Neural progenitor cell (in vitro differentiated cells): ENCODE measurements at regions not wholly inside any gene's neighbourhood (a gene's known extent, or its start where the extent isn't known, plus 50 kb on each side); places are given as distances from the start of the nearest gene placed in this dataset.

ENCODE experiments used
- DNase-seq: peaks from one replicate; pipeline ENCODE4 v3.0.0-alpha.2; 2016; ENCODE audit warnings: low spot score
- H2AFZ ChIP-seq: fragments of 200-600 bp; sonication (generic); replicated peaks from 2 replicates; pipeline ENCODE4 v1.6.1; 2016; ENCODE audit warnings: antibody characterized with exemption
- H3F3A ChIP-seq: fragments of 200-600 bp; sonication (generic); 2 replicates; pipeline ENCODE4 v1.6.1; 2016; ENCODE audit warnings: antibody characterized with exemption, low read depth
- H3K27ac ChIP-seq: fragments of 200-600 bp; sonication (generic); 2 replicates; pipeline ENCODE4 v1.5.1; 2016; ENCODE audit warnings: mild to moderate bottlenecking
- H3K27me3 ChIP-seq: fragments of 200-600 bp; sonication (generic); 2 replicates; pipeline ENCODE4 v1.6.1; 2016; ENCODE audit warnings: mild to moderate bottlenecking, moderate library complexity
- H3K36me3 ChIP-seq: fragments of 200-600 bp; sonication (generic); 2 replicates; pipeline ENCODE4 v1.5.1; 2016
- H3K4me1 ChIP-seq: fragments of 200-600 bp; sonication (generic); 2 replicates; pipeline ENCODE4 v1.6.1; 2016; ENCODE audit warnings: mixed run types
- H3K4me2 ChIP-seq: fragments of 200-600 bp; sonication (generic); 2 replicates; pipeline ENCODE4 v1.6.1; 2016
- H3K4me3 ChIP-seq: fragments of 200-600 bp; sonication (generic); 2 replicates; pipeline ENCODE4 v1.5.1; 2016
- H3K79me2 ChIP-seq: fragments of 200-600 bp; sonication (generic); 2 replicates; pipeline ENCODE4 v1.6.1; 2016; ENCODE audit warnings: low read depth
- H3K9ac ChIP-seq: fragments of 200-600 bp; sonication (generic); 2 replicates; pipeline ENCODE4 v1.6.1; 2016
- H3K9me3 ChIP-seq: fragments of 200-600 bp; sonication (generic); 2 replicates; pipeline ENCODE4 v1.5.1; 2016; ENCODE audit warnings: low read depth
- H4K20me1 ChIP-seq: fragments of 200-600 bp; sonication (generic); 2 replicates; pipeline ENCODE4 v1.6.1; 2016; ENCODE audit warnings: low read depth
- H3K27ac Mint-ChIP-seq: 3 replicates; pipeline ENCODE4 v1.8.0; 2021; ENCODE audit warnings: mixed read lengths
- H3K27me3 Mint-ChIP-seq: 2 replicates; pipeline ENCODE4 v1.8.0; 2022; ENCODE audit warnings: low read depth, mild to moderate bottlenecking, inconsistent platforms, moderate library complexity, mixed read lengths; ENCODE audit not compliant: insufficient read depth
- H3K36me3 Mint-ChIP-seq: 3 replicates; pipeline ENCODE4 v1.8.0; 2021; ENCODE audit warnings: mixed read lengths
- H3K4me1 Mint-ChIP-seq: 3 replicates; pipeline ENCODE4 v1.8.0; 2021; ENCODE audit warnings: mixed read lengths
- H3K4me3 Mint-ChIP-seq: 3 replicates; pipeline ENCODE4 v1.8.0; 2021; ENCODE audit warnings: mild to moderate bottlenecking, moderate library complexity, mixed read lengths
- H3K9me3 Mint-ChIP-seq: 3 replicates; pipeline ENCODE4 v1.8.0; 2020; ENCODE audit warnings: mixed read lengths
- EZH2 ChIP-seq: fragments of 200-600 bp; sonication (generic); IDR thresholded peaks from 2 replicates; pipeline ENCODE4 v1.6.1; 2017; ENCODE audit warnings: antibody characterized with exemption, mild to moderate bottlenecking, moderate library complexity
- EZH2phosphoT487 ChIP-seq: fragments of 200-600 bp; sonication (generic); IDR thresholded peaks from 2 replicates; pipeline ENCODE4 v1.6.1; 2017; ENCODE audit warnings: antibody characterized with exemption
- TF ChIP-seq, protein P1 (sequence below): fragments of 200-600 bp; sonication (generic); IDR thresholded peaks from 2 replicates; pipeline ENCODE4 v1.5.1; 2017; ENCODE audit warnings: antibody characterized with exemption, mild to moderate bottlenecking

DNA sequence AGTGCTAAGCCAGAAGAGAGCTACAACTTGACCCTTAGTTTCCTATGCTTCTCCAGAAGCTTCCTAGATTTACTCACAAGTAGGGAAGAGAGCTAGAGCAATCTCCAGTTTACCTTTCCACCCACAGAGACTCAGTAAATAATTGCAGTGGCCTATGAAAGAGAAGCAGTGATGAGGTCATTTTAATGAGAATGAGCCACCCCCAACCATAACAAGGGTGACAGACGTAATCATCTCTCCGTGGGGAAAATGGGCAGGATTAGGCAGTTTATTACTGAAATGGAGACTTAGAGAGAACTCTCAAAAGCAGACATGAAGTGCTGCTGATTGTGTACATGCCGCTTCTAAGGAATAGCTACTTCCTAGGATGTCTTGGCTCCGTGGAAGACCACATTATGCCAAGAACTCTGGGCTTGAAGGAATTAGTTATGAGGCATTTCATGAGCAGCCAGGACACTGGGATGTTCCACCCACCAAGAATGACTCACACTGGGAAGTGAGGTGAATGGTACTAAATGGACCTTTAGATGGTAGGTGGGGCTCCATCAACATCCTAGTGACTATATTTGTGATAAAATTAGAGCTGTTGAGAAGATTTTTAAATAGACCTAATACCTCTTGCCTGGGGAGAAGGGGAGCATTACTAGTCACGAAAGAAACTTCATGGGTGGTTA, 160.9 kb downstream of the EDEM1 start:
- TF ChIP-seq, protein P1, sequence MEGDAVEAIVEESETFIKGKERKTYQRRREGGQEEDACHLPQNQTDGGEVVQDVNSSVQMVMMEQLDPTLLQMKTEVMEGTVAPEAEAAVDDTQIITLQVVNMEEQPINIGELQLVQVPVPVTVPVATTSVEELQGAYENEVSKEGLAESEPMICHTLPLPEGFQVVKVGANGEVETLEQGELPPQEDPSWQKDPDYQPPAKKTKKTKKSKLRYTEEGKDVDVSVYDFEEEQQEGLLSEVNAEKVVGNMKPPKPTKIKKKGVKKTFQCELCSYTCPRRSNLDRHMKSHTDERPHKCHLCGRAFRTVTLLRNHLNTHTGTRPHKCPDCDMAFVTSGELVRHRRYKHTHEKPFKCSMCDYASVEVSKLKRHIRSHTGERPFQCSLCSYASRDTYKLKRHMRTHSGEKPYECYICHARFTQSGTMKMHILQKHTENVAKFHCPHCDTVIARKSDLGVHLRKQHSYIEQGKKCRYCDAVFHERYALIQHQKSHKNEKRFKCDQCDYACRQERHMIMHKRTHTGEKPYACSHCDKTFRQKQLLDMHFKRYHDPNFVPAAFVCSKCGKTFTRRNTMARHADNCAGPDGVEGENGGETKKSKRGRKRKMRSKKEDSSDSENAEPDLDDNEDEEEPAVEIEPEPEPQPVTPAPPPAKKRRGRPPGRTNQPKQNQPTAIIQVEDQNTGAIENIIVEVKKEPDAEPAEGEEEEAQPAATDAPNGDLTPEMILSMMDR = no peak
- no peak for TF ChIP-seq EZH2phosphoT487
- no peak for TF ChIP-seq EZH2
- H3K36me3 Mint-ChIP-seq = no peaks in the 10 kb centered on the region
- Histone ChIP-seq H3K4me3 (no peak overlapping the region), H3F3A (no peaks in the 10 kb centered on the region), H3K27ac (no peak overlapping the region), H3K9ac (no peak overlapping the region), H2AFZ (no peak overlapping the region), H3K79me2 (no peaks in the 10 kb centered on the region), H3K9me3 (no peaks in the 10 kb centered on the region), H4K20me1 (no peaks in the 10 kb centered on the region), H3K27me3 (no peaks in the 10 kb centered on the region), H3K36me3 (no peaks in the 10 kb centered on the region), H3K4me2 (no peak overlapping the region), H3K4me1 (no peaks in the 10 kb centered on the region)
- peaks cover 8% of the 10 kb centered on the region for H3K27me3 Mint-ChIP-seq
- no peak overlapping the region for H3K4me3 Mint-ChIP-seq
- peaks cover 11% of the 10 kb centered on the region for H3K4me1 Mint-ChIP-seq
- H3K27ac Mint-ChIP-seq = no peak overlapping the region
- no peak for DNase-seq
- peaks cover 3% of the 10 kb centered on the region for H3K9me3 Mint-ChIP-seq

DNA sequence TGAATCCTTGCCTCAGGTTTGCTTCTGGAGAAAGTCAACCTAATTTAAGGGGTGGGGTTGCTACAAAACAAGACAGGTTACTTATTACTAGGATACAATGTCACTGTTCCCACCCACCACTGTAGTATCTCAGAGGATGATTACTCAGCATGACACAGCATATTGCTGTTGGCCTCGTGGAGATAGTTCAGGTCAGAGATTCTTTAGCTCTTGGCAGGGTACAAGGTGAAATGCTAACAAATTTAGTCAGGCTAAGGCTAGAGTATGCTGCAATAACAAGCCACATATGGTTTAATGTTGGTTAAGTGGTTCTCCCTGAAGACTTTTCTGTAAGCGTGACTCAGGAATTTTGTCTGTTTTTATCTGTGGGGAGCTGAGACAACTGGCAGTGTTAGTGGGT, 161.8 kb downstream of the EDEM1 start:
- peaks cover 3% of the 10 kb centered on the region for H3K9me3 Mint-ChIP-seq
- Histone ChIP-seq H2AFZ (no peak overlapping the region), H3K4me1 (no peaks in the 10 kb centered on the region), H3K4me3 (no peak overlapping the region), H3K79me2 (no peaks in the 10 kb centered on the region), H3K27me3 (no peaks in the 10 kb centered on the region), H3K27ac (no peak overlapping the region), H3F3A (no peaks in the 10 kb centered on the region), H3K4me2 (no peak overlapping the region), H4K20me1 (no peaks in the 10 kb centered on the region), H3K36me3 (no peaks in the 10 kb centered on the region), H3K9ac (no peak overlapping the region), H3K9me3 (no peaks in the 10 kb centered on the region)
- H3K4me1 Mint-ChIP-seq = peaks cover 3% of the 10 kb centered on the region
- H3K27me3 Mint-ChIP-seq = peaks cover 8% of the 10 kb centered on the region
- DNase-seq = no peak
- H3K27ac Mint-ChIP-seq = no peak overlapping the region
- no peaks in the 10 kb centered on the region for H3K36me3 Mint-ChIP-seq
- no peak overlapping the region for H3K4me3 Mint-ChIP-seq
- TF ChIP-seq EZH2 (no peak), EZH2phosphoT487 (no peak)
- TF ChIP-seq, protein P1 = no peak

DNA sequence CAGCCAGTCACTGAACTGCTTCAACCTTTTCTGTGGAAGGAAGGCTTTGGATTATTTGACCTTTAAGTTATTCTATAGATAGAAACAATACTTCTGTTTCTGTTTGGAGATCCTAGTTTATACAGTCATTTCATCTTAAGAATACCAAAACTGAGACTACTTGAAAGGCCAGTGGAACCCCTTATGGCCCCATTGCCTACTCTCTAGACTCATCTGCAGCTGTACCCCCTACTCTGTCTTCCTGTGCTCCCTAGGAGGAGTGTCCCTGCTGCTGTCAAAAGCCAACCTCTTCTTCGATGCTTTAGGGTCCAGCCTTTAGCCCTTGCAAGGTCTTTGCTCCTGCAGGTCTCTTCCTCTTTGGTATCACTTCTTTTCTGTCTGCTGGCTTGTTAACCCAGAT, 169.6 kb downstream of the EDEM1 start:
- Histone ChIP-seq H3K9ac (no peak overlapping the region), H3K9me3 (no peaks in the 10 kb centered on the region), H3F3A (no peaks in the 10 kb centered on the region), H3K36me3 (no peaks in the 10 kb centered on the region), H2AFZ (no peak overlapping the region), H3K27me3 (no peaks in the 10 kb centered on the region), H3K4me2 (no peak overlapping the region), H4K20me1 (no peaks in the 10 kb centered on the region), H3K4me1 (no peaks in the 10 kb centered on the region), H3K79me2 (no peaks in the 10 kb centered on the region), H3K4me3 (no peak overlapping the region), H3K27ac (no peak overlapping the region)
- Mint-ChIP-seq H3K27ac (no peak overlapping the region), H3K4me3 (no peak overlapping the region), H3K9me3 (no peaks in the 10 kb centered on the region), H3K36me3 (no peaks in the 10 kb centered on the region), H3K4me1 (no peaks in the 10 kb centered on the region), H3K27me3 (peaks cover 6% of the 10 kb centered on the region)
- no peak for DNase-seq
- TF ChIP-seq, protein P1 = no peak
- TF ChIP-seq EZH2 (no peak), EZH2phosphoT487 (no peak)
